ENCODE measurements at regions not wholly inside any gene's neighbourhood (a gene's known extent, or its start where the extent isn't known, plus 50 kb on each side); places are given as distances from the start of the nearest gene placed in this dataset.
"Not testable (repeated sequence)": the region's sequence is repeated elsewhere in the genome, so short reads cannot be mapped to it uniquely, and the experiment has no call there.

DNA sequence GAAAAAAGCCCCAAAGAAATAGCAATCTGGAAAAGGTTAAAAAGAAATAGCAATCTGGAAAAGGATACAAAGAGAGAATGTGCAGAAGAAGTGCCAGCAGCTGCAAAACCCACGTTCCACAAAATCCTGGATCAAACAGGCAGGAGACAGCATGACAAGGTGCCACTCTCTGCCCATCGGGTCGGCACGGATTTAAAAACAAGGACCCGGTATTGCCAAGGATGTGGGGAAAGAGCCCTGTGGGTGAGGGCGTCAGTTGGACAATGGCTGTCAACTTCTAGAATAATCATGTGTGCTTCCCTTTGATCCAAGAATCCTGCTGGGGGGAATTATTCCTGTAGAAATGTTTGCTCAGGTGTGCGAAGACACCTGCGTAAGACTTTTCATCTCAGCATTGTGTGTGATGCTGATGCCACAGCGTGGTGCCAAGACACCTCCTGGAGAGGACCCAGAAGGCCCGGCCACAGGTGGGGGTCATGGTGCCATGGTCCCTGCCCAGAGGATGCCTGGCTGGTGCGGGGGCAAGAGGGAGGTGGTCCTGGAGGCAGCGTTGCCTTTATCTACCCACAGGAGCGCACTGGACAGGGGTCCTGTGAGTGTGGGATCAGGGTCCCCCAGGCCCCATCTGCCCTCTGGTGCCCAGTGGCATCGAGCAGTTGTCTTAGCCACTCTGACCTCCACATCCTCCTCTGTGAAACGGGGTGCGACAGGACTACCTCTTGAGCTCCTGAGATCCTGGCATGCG lies 100.3 kb downstream of the TNFRSF13B start:
- not testable (repeated sequence) for TF ChIP-seq YY1 (IDR thresholded peaks at IDR 0.05; ENCODE audit: insufficient read depth, insufficient read length); SUZ12 (IDR thresholded peaks at IDR 0.05; ENCODE audit: extremely low read depth, insufficient read depth, insufficient read length); ZNF274 (IDR thresholded peaks at IDR 0.05; ENCODE audit: low read depth, low read length)

All from NT2/D1 (cell line).